Liver (tissue), 3 donors: ENCODE measurements at regions not wholly inside any gene's neighbourhood (a gene's known extent, or its start where the extent isn't known, plus 50 kb on each side); places are given as distances from the start of the nearest gene placed in this dataset.

Experiments used
- CTCF ChIP-seq: fragments of 150-350 bp; IDR thresholded peaks from 2 replicates; pipeline ENCODE4 v1.5.1; 2017; ENCODE audit warnings: improper control_type of control experiment, low read depth, low read length; ENCODE audit not compliant: missing input control
- EGR1 ChIP-seq, 2 donors: IDR thresholded peaks; 2 replicates each; pipeline ENCODE4 v1.6.1; 2016 to 2018; ENCODE audit warnings: antibody characterized with exemption in 2 of 2, low read depth in 2 of 2
- GABPA ChIP-seq, 2 donors: IDR thresholded peaks in 1 of 2; conservative IDR thresholded peaks in 1 of 2; 2 replicates each; pipeline ENCODE4 v1.6.1; 2016; ENCODE audit warnings: antibody characterized with exemption in 2 of 2, mild to moderate bottlenecking in 1 of 2, moderate library complexity in 1 of 2
- HNF4A ChIP-seq, 2 donors: conservative IDR thresholded peaks; 2 replicates each; pipeline ENCODE4 v1.6.1; 2016; ENCODE audit warnings: antibody characterized with exemption in 2 of 2, mild to moderate bottlenecking in 2 of 2
- JUND ChIP-seq, 2 donors: IDR thresholded peaks; 2 replicates each; pipeline ENCODE4 v1.6.1; 2016; ENCODE audit warnings: antibody characterized with exemption in 2 of 2
- RAD21 ChIP-seq, 2 donors: IDR thresholded peaks; 2 replicates each; pipeline ENCODE4 v1.6.1; 2016; ENCODE audit warnings: antibody characterized with exemption in 2 of 2, mild to moderate bottlenecking in 2 of 2
- TAF1 ChIP-seq: conservative IDR thresholded peaks from 2 replicates; pipeline ENCODE4 v1.6.1; 2016; ENCODE audit warnings: antibody characterized with exemption, mild to moderate bottlenecking
- YY1 ChIP-seq: IDR thresholded peaks from 2 replicates; pipeline ENCODE4 v1.6.1; 2016; ENCODE audit warnings: antibody characterized with exemption, mild to moderate bottlenecking
- TF ChIP-seq, protein P1 (sequence below): IDR thresholded peaks from 2 replicates; pipeline ENCODE4 v1.6.1; 2016; ENCODE audit warnings: antibody characterized with exemption, mild to moderate bottlenecking
- TF ChIP-seq, protein P2 (sequence below): IDR thresholded peaks from 2 replicates; pipeline ENCODE4 v1.6.1; 2016; ENCODE audit warnings: antibody characterized with exemption
- TF ChIP-seq, protein P3 (sequence below): IDR thresholded peaks from 2 replicates; pipeline ENCODE4 v1.6.1; 2016; ENCODE audit warnings: antibody characterized with exemption
- TF ChIP-seq, protein P4 (sequence below): IDR thresholded peaks from 2 replicates; pipeline ENCODE4 v1.6.1; 2016; ENCODE audit warnings: antibody characterized with exemption
- donor health status: healthy.
- donor health status: healthy.

DNA sequence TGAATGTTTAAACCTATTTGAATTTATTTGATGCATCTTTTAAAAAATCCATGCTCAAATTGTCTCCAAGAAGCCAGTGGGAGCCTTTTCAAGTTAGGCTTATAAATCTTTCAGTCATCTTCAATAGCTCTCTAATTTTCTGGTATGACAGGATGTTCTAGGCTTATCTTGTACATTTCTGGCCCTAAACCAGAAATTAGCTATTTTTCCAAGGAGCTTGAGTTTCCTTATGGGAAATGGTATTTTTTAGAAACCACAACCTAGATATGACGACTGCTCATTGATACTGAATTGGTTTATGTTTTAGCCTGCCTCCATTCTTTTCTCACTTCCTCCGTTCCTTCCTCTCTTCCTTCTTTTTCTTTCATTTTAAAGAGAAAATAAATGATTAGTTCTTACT is 172.3 kb downstream of the SPRY1 start:
- no peak for TF ChIP-seq CTCF
- TF ChIP-seq, protein P1, sequence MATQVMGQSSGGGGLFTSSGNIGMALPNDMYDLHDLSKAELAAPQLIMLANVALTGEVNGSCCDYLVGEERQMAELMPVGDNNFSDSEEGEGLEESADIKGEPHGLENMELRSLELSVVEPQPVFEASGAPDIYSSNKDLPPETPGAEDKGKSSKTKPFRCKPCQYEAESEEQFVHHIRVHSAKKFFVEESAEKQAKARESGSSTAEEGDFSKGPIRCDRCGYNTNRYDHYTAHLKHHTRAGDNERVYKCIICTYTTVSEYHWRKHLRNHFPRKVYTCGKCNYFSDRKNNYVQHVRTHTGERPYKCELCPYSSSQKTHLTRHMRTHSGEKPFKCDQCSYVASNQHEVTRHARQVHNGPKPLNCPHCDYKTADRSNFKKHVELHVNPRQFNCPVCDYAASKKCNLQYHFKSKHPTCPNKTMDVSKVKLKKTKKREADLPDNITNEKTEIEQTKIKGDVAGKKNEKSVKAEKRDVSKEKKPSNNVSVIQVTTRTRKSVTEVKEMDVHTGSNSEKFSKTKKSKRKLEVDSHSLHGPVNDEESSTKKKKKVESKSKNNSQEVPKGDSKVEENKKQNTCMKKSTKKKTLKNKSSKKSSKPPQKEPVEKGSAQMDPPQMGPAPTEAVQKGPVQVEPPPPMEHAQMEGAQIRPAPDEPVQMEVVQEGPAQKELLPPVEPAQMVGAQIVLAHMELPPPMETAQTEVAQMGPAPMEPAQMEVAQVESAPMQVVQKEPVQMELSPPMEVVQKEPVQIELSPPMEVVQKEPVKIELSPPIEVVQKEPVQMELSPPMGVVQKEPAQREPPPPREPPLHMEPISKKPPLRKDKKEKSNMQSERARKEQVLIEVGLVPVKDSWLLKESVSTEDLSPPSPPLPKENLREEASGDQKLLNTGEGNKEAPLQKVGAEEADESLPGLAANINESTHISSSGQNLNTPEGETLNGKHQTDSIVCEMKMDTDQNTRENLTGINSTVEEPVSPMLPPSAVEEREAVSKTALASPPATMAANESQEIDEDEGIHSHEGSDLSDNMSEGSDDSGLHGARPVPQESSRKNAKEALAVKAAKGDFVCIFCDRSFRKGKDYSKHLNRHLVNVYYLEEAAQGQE, result no peak
- no peak for TF ChIP-seq YY1
- TF ChIP-seq, protein P2, sequence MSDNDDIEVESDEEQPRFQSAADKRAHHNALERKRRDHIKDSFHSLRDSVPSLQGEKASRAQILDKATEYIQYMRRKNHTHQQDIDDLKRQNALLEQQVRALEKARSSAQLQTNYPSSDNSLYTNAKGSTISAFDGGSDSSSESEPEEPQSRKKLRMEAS, result no peak
- TF ChIP-seq TAF1, result no peak
- TF ChIP-seq, protein P3, sequence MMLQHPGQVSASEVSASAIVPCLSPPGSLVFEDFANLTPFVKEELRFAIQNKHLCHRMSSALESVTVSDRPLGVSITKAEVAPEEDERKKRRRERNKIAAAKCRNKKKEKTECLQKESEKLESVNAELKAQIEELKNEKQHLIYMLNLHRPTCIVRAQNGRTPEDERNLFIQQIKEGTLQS, result no peak
- TF ChIP-seq JUND (IDR thresholded peaks at IDR 0.05), result no peak
- no peak for TF ChIP-seq GABPA (IDR thresholded peaks at IDR 0.05 in 1 of 2, conservative IDR thresholded peaks at IDR 0.05 in 1 of 2)
- TF ChIP-seq, protein P4, sequence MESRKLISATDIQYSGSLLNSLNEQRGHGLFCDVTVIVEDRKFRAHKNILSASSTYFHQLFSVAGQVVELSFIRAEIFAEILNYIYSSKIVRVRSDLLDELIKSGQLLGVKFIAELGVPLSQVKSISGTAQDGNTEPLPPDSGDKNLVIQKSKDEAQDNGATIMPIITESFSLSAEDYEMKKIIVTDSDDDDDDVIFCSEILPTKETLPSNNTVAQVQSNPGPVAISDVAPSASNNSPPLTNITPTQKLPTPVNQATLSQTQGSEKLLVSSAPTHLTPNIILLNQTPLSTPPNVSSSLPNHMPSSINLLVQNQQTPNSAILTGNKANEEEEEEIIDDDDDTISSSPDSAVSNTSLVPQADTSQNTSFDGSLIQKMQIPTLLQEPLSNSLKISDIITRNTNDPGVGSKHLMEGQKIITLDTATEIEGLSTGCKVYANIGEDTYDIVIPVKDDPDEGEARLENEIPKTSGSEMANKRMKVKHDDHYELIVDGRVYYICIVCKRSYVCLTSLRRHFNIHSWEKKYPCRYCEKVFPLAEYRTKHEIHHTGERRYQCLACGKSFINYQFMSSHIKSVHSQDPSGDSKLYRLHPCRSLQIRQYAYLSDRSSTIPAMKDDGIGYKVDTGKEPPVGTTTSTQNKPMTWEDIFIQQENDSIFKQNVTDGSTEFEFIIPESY, result no peak
- TF ChIP-seq RAD21 (IDR thresholded peaks at IDR 0.05), result no peak
- no peak for TF ChIP-seq HNF4A (conservative IDR thresholded peaks at IDR 0.05)
- no peak for TF ChIP-seq EGR1 (IDR thresholded peaks at IDR 0.05; ENCODE audit: low read depth in 2 of 2)
